VCaP (cell line): ENCODE measurements at regions not wholly inside any gene's neighbourhood (a gene's known extent, or its start where the extent isn't known, plus 50 kb on each side); places are given as distances from the start of the nearest gene placed in this dataset.

Experiments used
- H3K27ac ChIP-seq: fragments of 450-650 bp; 2 replicates; pipeline ENCODE4 v1.5.1; 2017
- TF ChIP-seq, protein P1 (sequence below): fragments of 450-650 bp; conservative IDR thresholded peaks from 2 replicates; pipeline ENCODE4 v1.5.1; 2017; ENCODE audit warnings: mild to moderate bottlenecking, moderate library complexity

GRCh38 chr10:123478116-123478515 is 188.0 kb upstream of the GPR26 start:
- TF ChIP-seq, protein P1, sequence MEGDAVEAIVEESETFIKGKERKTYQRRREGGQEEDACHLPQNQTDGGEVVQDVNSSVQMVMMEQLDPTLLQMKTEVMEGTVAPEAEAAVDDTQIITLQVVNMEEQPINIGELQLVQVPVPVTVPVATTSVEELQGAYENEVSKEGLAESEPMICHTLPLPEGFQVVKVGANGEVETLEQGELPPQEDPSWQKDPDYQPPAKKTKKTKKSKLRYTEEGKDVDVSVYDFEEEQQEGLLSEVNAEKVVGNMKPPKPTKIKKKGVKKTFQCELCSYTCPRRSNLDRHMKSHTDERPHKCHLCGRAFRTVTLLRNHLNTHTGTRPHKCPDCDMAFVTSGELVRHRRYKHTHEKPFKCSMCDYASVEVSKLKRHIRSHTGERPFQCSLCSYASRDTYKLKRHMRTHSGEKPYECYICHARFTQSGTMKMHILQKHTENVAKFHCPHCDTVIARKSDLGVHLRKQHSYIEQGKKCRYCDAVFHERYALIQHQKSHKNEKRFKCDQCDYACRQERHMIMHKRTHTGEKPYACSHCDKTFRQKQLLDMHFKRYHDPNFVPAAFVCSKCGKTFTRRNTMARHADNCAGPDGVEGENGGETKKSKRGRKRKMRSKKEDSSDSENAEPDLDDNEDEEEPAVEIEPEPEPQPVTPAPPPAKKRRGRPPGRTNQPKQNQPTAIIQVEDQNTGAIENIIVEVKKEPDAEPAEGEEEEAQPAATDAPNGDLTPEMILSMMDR, result no peak
- H3K27ac ChIP-seq, result no peak overlapping the region

DNA sequence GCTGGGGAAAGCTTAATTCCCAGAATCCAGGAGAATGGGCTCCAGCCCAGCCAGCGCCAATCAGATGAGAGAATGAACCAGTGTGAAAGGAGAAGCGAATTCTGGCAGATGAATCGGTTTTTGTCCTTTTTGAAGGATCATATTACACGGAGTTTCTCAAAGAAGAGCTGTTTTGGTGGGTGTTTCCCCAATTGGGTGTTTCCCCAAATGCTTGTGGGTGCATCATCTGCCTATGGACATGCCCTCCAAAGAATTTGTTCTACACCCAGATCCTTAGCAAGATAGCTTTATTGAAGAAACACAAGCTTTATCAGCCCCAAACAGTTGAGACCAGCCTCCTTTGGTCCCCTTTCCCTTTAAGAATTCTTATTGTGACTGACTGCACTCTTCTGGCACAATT is 186.5 kb upstream of the GPR26 start:
- no peak overlapping the region for H3K27ac ChIP-seq
- TF ChIP-seq, protein P1, result no peak

GRCh38 chr10:123480344-123480743 is 185.8 kb upstream of the GPR26 start:
- TF ChIP-seq, protein P1, result no peak

DNA sequence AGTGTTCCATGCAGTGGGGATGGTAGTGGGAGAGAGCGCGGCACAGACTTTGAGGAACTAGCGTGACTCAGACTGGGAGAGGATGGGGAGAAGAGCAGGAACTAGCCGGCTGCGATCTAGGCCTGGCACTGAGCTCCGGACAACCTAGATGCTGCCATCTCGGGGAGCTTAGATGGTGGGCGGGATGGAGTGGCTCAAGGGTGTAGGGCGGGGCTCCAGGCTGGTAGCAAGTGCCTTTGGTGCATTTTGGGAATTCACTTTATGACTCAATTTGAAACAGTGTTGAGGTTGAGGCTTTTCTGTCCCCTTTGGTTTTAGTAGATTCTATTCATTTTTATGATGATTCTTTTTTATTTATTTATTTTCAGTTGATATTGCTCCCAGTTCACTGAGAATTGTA is 185.3 kb upstream of the GPR26 start:
- TF ChIP-seq, protein P1, result no peak
- no peak overlapping the region for H3K27ac ChIP-seq

More at GRCh38 chr10:123480344-123480743, 185.8 kb upstream of the GPR26 start:
- H3K27ac ChIP-seq, result no peak overlapping the region

DNA sequence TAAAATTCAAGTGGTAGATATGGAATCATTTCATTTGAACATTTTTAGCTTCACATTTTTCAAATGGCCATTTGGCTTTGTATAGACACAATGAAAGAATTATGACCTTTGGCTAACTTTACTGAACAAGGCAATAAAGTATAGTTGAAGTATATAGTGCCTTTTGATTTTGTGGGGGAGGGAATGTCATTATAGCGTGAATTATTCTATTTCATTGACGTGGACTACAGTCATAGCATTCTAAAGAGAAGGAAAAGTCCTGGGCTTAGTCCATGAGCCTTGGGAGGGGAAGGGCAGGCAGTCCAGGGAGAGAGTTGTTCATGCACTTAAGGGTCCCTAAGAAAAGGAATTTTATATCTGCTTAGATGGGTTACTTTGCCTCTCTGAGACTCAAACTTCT is 181.4 kb upstream of the GPR26 start:
- TF ChIP-seq, protein P1, result no peak
- no peak overlapping the region for H3K27ac ChIP-seq

DNA sequence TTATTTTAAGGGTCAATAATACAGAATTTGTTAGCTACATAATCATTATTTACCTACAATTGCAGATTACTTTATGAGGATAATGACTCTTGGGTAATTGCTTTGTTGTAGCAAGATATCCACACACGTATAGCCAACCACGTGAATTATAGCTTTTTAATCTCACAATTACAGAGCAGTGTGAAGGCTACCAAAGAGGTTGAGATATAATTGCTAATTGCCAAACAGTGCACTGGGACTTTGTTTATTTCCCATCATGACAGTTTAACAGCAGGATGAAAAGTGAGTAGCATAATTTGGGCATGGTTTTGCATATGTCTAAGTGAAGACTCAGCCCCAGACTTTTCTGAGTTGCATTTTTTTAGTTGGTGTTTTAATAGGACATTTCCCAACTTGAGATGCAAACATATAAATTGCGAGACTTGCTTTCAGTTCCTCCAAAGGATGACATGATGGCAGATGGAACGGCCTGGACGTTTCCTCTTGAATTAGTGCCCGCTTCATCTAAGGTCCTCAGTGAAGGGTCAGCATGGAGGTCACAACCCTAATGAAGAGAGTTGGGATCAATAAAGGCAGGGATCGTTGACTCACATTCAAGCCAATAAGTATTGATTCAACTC is 180.7 kb upstream of the GPR26 start:
- TF ChIP-seq, protein P1, result no peak
- no peak overlapping the region for H3K27ac ChIP-seq

GRCh38 chr10:123488436-123488835 is 177.7 kb upstream of the GPR26 start:
- TF ChIP-seq, protein P1, result no peak
- no peak overlapping the region for H3K27ac ChIP-seq
